H9 (cell line): ENCODE measurements at regions not wholly inside any gene's neighbourhood (a gene's known extent, or its start where the extent isn't known, plus 50 kb on each side); places are given as distances from the start of the nearest gene placed in this dataset.

ENCODE experiments used
- DNase-seq: peaks from one replicate; pipeline ENCODE4 v3.0.0-alpha.2; 2017
- H2AFZ ChIP-seq: one replicate; pipeline ENCODE4 v1.6.1; 2013; ENCODE audit warnings: mild to moderate bottlenecking, low read length, control low read depth, moderate library complexity
- H2AK5ac ChIP-seq: 2 replicates; pipeline ENCODE4 v1.6.1; 2013; ENCODE audit warnings: low read length, control low read depth, mixed read lengths; ENCODE audit not compliant: insufficient read length
- H2BK120ac ChIP-seq: one replicate; pipeline ENCODE4 v1.6.1; 2013; ENCODE audit warnings: low read depth, mild to moderate bottlenecking, low read length, control low read depth, inconsistent platforms; ENCODE audit not compliant: poor library complexity, severe bottlenecking
- H2BK12ac ChIP-seq: 2 replicates; pipeline ENCODE4 v1.6.1; 2013; ENCODE audit warnings: low read length, control low read depth, mixed read lengths, low read depth; ENCODE audit not compliant: insufficient read length
- H2BK15ac ChIP-seq: 2 replicates; pipeline ENCODE4 v1.6.1; 2013; ENCODE audit warnings: low read depth, low read length, control low read depth
- H2BK20ac ChIP-seq: one replicate; pipeline ENCODE4 v1.6.1; 2013; ENCODE audit warnings: low read depth, mild to moderate bottlenecking, low read length, control low read depth, inconsistent platforms; ENCODE audit not compliant: poor library complexity, severe bottlenecking
- H2BK5ac ChIP-seq: 2 replicates; pipeline ENCODE4 v1.6.1; 2013; ENCODE audit warnings: low read length, control low read depth, mixed read lengths; ENCODE audit not compliant: insufficient read length
- H3K14ac ChIP-seq: 2 replicates; pipeline ENCODE4 v1.6.1; 2013; ENCODE audit warnings: low read length, control low read depth; ENCODE audit not compliant: insufficient read depth
- H3K18ac ChIP-seq: 2 replicates; pipeline ENCODE4 v1.6.1; 2013; ENCODE audit warnings: low read depth, mild to moderate bottlenecking, mixed read lengths, low read length, control low read depth; ENCODE audit not compliant: insufficient read length
- H3K23ac ChIP-seq: 2 replicates; pipeline ENCODE4 v1.6.1; 2013; ENCODE audit warnings: low read length, control low read depth, mixed read lengths, low read depth; ENCODE audit not compliant: insufficient read length
- H3K23me2 ChIP-seq: 2 replicates; pipeline ENCODE4 v1.6.1; 2013; ENCODE audit warnings: low read depth, mild to moderate bottlenecking, mixed read lengths, low read length, control low read depth; ENCODE audit not compliant: insufficient read length, poor library complexity, severe bottlenecking
- H3K27ac ChIP-seq: 2 replicates; pipeline ENCODE4 v1.5.1; 2013; ENCODE audit warnings: low read length, control low read depth, mixed read lengths, low read depth; ENCODE audit not compliant: insufficient read length
- H3K27me3 ChIP-seq: 2 replicates; pipeline ENCODE4 v1.6.1; 2013; ENCODE audit warnings: low read length, control low read depth, inconsistent platforms; ENCODE audit not compliant: insufficient read depth
- H3K4ac ChIP-seq: 2 replicates; pipeline ENCODE4 v1.6.1; 2013; ENCODE audit warnings: low read depth, mild to moderate bottlenecking, control low read depth, inconsistent platforms, low read length, moderate library complexity
- H3K4me1 ChIP-seq: 2 replicates; pipeline ENCODE4 v1.6.1; 2013; ENCODE audit warnings: low read length, control low read depth, inconsistent platforms; ENCODE audit not compliant: insufficient read depth
- H3K4me2 ChIP-seq: 2 replicates; pipeline ENCODE4 v1.6.1; 2013; ENCODE audit warnings: low read length, control low read depth, mixed read lengths; ENCODE audit not compliant: insufficient read length, insufficient read depth
- H3K56ac ChIP-seq: 2 replicates; pipeline ENCODE4 v1.6.1; 2013; ENCODE audit warnings: low read depth, mild to moderate bottlenecking, mixed read lengths, low read length, control low read depth; ENCODE audit not compliant: insufficient read length
- H3K79me1 ChIP-seq: 2 replicates; pipeline ENCODE4 v1.6.1; 2013; ENCODE audit warnings: low read depth, mild to moderate bottlenecking, moderate library complexity, low read length, control low read depth, inconsistent platforms; ENCODE audit not compliant: insufficient read depth, poor library complexity, severe bottlenecking
- H3K79me2 ChIP-seq: 2 replicates; pipeline ENCODE4 v1.6.1; 2013; ENCODE audit warnings: low read length, control low read depth, inconsistent platforms; ENCODE audit not compliant: insufficient read depth
- H3K9ac ChIP-seq: 2 replicates; pipeline ENCODE4 v1.6.1; 2013; ENCODE audit warnings: low read length, control low read depth, mixed read lengths; ENCODE audit not compliant: insufficient read length; ENCODE audit errors: extremely low read depth
- H3K9me3 ChIP-seq: one replicate; pipeline ENCODE4 v1.6.1; 2013; ENCODE audit warnings: low read depth, low read length, inconsistent platforms; ENCODE audit not compliant: control insufficient read depth
- H3T11ph ChIP-seq: one replicate; pipeline ENCODE4 v1.6.1; 2013; ENCODE audit warnings: mild to moderate bottlenecking, low read length, control low read depth, inconsistent platforms
- H4K20me1 ChIP-seq: one replicate; pipeline ENCODE4 v1.6.1; 2013; ENCODE audit not compliant: control insufficient read depth, insufficient read length, insufficient read depth
- H4K5ac ChIP-seq: 2 replicates; pipeline ENCODE4 v1.6.1; 2013; ENCODE audit warnings: low read depth, mild to moderate bottlenecking, mixed read lengths, low read length, control low read depth; ENCODE audit not compliant: insufficient read length
- H4K8ac ChIP-seq: replicated peaks from 2 replicates; pipeline ENCODE4 v1.6.1; 2013; ENCODE audit warnings: low read length, control low read depth, mixed read lengths, low read depth; ENCODE audit not compliant: insufficient read length
- H4K91ac ChIP-seq: 2 replicates; pipeline ENCODE4 v1.6.1; 2013; ENCODE audit warnings: low read depth, mild to moderate bottlenecking, moderate library complexity, mixed read lengths, low read length, control low read depth; ENCODE audit not compliant: insufficient read length
- H3K27ac Mint-ChIP-seq, 3 experiments: 2 replicates in 2 of 3; 3 replicates in 1 of 3; pipeline ENCODE4 v1.8.0; 2020 to 2021; ENCODE audit warnings: mixed read lengths in 3 of 3, mild to moderate bottlenecking in 1 of 3, moderate library complexity in 1 of 3
- H3K27me3 Mint-ChIP-seq: 2 replicates; pipeline ENCODE4 v1.8.0; 2021; ENCODE audit warnings: low read depth, mild to moderate bottlenecking, moderate library complexity, mixed read lengths
- H3K36me3 Mint-ChIP-seq, 3 experiments: 2 replicates in 2 of 3; 3 replicates in 1 of 3; pipeline ENCODE4 v1.8.0; 2020 to 2021; ENCODE audit warnings: low read depth in 3 of 3, mixed read lengths in 3 of 3; ENCODE audit not compliant: insufficient read depth in 1 of 3
- H3K4me1 Mint-ChIP-seq, 2 experiments: 2 replicates each; pipeline ENCODE4 v1.8.0; 2020; ENCODE audit warnings: mixed read lengths in 2 of 2
- H3K4me3 Mint-ChIP-seq, 2 experiments: 2 replicates in 1 of 2; 3 replicates in 1 of 2; pipeline ENCODE4 v1.8.0; 2020 to 2021; ENCODE audit warnings: mild to moderate bottlenecking in 2 of 2, mixed read lengths in 2 of 2, moderate library complexity in 1 of 2
- H3K9me3 Mint-ChIP-seq, 2 experiments: 2 replicates in 1 of 2; 3 replicates in 1 of 2; pipeline ENCODE4 v1.8.0; 2020; ENCODE audit warnings: mild to moderate bottlenecking in 2 of 2, mixed read lengths in 2 of 2, moderate library complexity in 1 of 2
- WGBS: extraction: QIAGEN DNeasy Blood & Tissue Kit; methylation state at CpG from one replicate; pipeline ENCODE4 v1.1.7; 2013; ENCODE audit warnings: missing lambda C conversion rate, low lambda C conversion rate, mixed read lengths; ENCODE audit not compliant: insufficient read length; ENCODE audit errors: extremely low coverage; 5-methylcytosine and 5-hydroxymethylcytosine counted together
- TF ChIP-seq, protein P1 (sequence below): fragments of 200-600 bp; sonication (generic); conservative IDR thresholded peaks from 3 replicates; pipeline ENCODE4 v1.8.0; 2021; ENCODE audit warnings: antibody characterized with exemption, mild to moderate bottlenecking

DNA sequence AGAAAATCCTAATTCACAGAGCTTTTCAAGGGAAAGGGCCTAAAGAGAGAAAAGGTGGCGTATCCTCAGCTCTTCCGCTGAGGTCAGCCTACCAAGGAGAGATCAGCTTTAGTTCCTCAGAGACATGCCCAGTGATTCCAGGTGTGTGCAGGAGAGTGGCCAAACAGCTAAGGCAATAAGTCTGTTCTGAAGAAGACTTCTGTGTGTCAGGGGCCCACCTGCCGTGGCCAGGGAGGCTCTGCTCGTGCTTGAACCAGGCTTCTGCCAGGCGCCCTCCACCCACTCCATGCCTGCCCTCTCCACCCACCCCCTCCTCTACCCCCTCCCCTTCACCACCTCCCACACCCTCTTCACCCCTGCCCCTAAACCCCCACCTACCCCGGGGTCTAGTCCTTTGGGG is 67.4 kb upstream of the ARMC2 start:
- no peak overlapping the region for H2BK5ac ChIP-seq
- no peak overlapping the region for H2BK15ac ChIP-seq
- H3K4me3 Mint-ChIP-seq: 0 out of 5 replicates have a peak overlapping the region, but pooled peaks of 1 of the 2 experiments have one; percentile 12
- DNase-seq: no peak
- H3K9me3 ChIP-seq: no peaks in the 10 kb centered on the region
- H3K27me3 ChIP-seq: no peaks in the 10 kb centered on the region
- peaks cover 35 to 40% of the 10 kb centered on the region in 2 experiments for H3K4me1 Mint-ChIP-seq
- no peak overlapping the region for H3K23ac ChIP-seq
- peaks cover 3% of the 10 kb centered on the region; the same call in 1 of the 2 replicates for H3K4me1 ChIP-seq
- H3K9ac ChIP-seq: no peak overlapping the region
- H3T11ph ChIP-seq: no peak overlapping the region
- no peak overlapping the region for H3K27ac ChIP-seq
- H3K79me2 ChIP-seq: no peaks in the 10 kb centered on the region
- no peak overlapping the region for H4K5ac ChIP-seq
- H3K23me2 ChIP-seq: peaks cover 7% of the 10 kb centered on the region
- H2AK5ac ChIP-seq: no peak overlapping the region
- no peak overlapping the region for H3K18ac ChIP-seq
- H3K79me1 ChIP-seq: no peaks in the 10 kb centered on the region
- H3K14ac ChIP-seq: no peak overlapping the region
- H2AFZ ChIP-seq: no peak overlapping the region
- H3K27me3 Mint-ChIP-seq: peaks cover 32% of the 10 kb centered on the region
- H2BK120ac ChIP-seq: no peak overlapping the region
- H4K91ac ChIP-seq: no peak overlapping the region
- H3K4me2 ChIP-seq: peak overlapping the region; percentile 66
- H3K9me3 Mint-ChIP-seq: no peaks in the 10 kb centered on the region; a peak in 1 of 5 replicates
- no peak overlapping the region; a peak in 1 of 7 replicates for H3K27ac Mint-ChIP-seq
- H2BK20ac ChIP-seq: no peak overlapping the region
- H4K8ac ChIP-seq: no peak overlapping the region
- WGBS: no CpG with 5 or more reads among the region's 6 CpGs
- H3K36me3 Mint-ChIP-seq: no peaks in the 10 kb centered on the region
- no peak overlapping the region for H3K56ac ChIP-seq
- H2BK12ac ChIP-seq: no peak overlapping the region
- TF ChIP-seq, protein P1, sequence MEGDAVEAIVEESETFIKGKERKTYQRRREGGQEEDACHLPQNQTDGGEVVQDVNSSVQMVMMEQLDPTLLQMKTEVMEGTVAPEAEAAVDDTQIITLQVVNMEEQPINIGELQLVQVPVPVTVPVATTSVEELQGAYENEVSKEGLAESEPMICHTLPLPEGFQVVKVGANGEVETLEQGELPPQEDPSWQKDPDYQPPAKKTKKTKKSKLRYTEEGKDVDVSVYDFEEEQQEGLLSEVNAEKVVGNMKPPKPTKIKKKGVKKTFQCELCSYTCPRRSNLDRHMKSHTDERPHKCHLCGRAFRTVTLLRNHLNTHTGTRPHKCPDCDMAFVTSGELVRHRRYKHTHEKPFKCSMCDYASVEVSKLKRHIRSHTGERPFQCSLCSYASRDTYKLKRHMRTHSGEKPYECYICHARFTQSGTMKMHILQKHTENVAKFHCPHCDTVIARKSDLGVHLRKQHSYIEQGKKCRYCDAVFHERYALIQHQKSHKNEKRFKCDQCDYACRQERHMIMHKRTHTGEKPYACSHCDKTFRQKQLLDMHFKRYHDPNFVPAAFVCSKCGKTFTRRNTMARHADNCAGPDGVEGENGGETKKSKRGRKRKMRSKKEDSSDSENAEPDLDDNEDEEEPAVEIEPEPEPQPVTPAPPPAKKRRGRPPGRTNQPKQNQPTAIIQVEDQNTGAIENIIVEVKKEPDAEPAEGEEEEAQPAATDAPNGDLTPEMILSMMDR: no peak
- no peaks in the 10 kb centered on the region for H4K20me1 ChIP-seq
- no peak overlapping the region for H3K4ac ChIP-seq
